Fibroblast of skin of left quadriceps (primary cell): ENCODE measurements at regions not wholly inside any gene's neighbourhood (a gene's known extent, or its start where the extent isn't known, plus 50 kb on each side); places are given as distances from the start of the nearest gene placed in this dataset.
"Not testable (repeated sequence)": the region's sequence is repeated elsewhere in the genome, so short reads cannot be mapped to it uniquely, and the experiment has no call there.

Source experiments
- DNase-seq, 2 experiments: peaks; one replicate each; pipeline ENCODE4 v3.0.0-alpha.2; 2013; ENCODE audit warnings: low read depth in 2 of 2

GRCh38 chr2:39998617-39999016 is 219.6 kb upstream of the THUMPD2 start:
- DNase-seq = no peak

DNA sequence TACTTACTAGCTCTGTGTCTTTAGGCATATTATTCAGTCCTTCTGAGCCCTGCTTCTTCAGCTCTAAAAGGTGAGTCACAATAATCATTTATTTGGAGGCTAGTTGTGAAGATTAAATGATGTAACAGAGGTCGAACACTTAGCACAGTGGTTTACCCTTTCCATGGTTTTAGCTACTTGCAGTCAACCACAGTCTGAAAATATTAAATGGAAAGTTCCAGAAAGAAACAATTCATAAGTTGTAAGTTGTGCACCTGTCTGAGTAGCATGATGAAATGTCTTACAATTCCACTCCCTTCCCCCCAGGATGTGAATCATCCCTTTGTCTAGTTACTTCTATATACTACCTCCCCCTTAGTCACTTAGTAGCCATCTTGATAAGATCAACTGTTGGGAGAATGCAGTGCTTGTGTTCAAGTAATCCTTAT is 217.6 kb upstream of the THUMPD2 start:
- DNase-seq = peak; percentile 68

- DNase-seq = no peak
These were observed 216.1 kb upstream of the THUMPD2 start for GRCh38 chr2:39995005-39995737.

- DNase-seq = peak; percentile 56 to 66
These were observed 215.1 kb upstream of the THUMPD2 start for GRCh38 chr2:39994151-39994550.

DNA sequence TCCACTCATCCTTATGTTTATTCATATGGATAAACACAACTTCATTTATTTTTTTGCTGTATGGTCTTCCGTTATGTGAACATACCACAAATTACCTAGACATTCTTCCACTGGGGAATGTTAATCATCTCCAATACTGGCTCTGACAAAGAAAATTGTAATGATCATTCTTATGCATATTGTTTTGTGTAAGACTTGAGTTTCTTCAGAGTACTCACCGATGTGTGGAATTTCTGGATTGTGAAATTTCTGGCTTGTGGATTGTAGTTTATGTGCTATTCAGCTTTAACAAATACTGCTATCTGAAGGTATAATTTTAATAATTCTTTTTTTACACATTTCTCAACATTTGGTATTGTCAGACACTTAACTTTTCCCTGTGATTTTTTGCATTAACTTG is 212.2 kb upstream of the THUMPD2 start:
- DNase-seq = peak; percentile 79 to 80

- no peak for DNase-seq
These were observed 211.4 kb upstream of the THUMPD2 start for GRCh38 chr2:39990335-39990900.

DNA sequence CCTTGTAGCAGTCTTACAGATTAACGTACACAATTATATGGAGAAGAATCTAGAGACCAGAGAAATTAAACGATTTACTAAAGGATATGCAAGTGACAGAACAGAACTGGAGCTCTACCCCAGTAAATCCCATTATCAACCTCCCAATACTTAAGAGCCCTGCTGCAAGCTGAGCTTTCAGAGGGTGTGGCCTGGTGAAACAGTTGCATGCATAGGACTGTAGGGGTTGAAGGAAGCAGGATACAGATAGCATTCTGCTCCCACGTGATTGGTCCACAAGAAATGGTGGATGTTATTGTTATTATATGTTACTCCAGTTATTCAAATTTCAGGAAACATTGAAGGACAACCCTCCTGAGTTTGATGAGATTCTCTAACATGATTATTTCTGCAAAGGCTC is 210.8 kb upstream of the THUMPD2 start:
- no peak for DNase-seq

- no peak for DNase-seq
These were observed 202.8 kb upstream of the THUMPD2 start for GRCh38 chr2:39981883-39982311.

DNA sequence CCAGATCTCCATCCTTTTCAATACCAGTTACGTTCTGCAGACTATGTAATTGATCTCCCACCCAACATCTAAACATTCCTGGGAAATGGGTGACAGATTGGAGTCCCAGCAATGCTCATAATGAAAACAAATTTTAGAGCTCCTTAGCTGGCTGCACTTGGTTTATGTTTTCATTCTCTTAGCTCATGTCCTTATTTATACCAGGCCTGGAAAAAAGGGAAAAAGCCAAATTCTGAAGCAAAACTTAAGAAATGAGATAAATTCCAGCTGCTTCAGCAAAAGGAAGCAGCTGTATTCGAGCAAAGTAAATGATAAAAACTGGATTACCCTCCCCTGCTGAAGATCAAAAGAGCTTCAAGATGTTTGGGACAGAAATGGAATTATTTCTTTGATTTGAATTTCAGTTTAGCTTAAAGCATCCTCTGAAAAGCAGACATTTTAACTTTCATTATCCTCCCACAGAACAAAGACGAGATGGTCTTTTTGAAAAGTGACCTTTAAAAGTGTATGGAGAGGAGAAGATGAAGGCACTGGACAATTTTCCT is 196.5 kb upstream of the THUMPD2 start:
- no peak for DNase-seq

DNA sequence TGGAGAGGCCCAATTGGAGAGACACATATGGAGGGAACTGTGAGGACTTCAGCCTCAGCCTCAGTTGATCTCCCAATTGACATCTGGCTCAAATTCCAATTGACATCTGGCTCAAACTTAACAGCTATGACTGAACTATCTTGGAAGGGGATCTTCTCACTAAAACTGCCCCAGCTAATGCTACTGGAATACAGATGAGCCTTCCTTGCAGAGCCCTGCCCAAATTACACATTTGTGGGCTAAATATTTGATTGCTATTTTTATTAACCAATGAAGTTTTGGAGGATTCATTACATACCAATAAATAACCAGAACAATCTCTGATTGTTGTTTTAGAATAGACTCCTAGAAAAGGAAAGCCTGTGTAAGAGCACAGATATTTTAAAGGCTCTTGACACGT is 189.0 kb upstream of the THUMPD2 start:
- DNase-seq = no peak

GRCh38 chr2:39960681-39961080 is 181.6 kb upstream of the THUMPD2 start:
- DNase-seq = not testable (repeated sequence)

DNA sequence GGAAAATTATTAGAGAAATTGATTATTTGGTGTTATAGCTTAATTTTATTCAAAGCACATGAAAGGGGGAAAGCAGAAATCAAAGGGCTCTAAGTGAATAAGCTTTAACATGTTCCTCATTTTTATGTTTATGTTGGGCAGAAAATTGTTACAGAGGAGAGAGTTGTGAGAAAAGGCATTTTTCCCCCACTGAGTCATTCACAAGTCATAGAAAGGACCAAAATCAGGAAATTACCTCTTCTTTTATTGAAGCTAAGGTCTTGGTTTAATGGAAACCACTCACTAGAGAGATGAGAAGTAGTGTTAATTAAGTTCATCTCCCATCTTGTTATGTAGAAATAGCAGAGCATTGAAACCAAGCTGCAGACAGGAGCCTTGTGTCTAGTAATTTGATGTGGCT is 175.3 kb upstream of the THUMPD2 start:
- DNase-seq = peak in 1 of 2 experiments; percentile 45

DNA sequence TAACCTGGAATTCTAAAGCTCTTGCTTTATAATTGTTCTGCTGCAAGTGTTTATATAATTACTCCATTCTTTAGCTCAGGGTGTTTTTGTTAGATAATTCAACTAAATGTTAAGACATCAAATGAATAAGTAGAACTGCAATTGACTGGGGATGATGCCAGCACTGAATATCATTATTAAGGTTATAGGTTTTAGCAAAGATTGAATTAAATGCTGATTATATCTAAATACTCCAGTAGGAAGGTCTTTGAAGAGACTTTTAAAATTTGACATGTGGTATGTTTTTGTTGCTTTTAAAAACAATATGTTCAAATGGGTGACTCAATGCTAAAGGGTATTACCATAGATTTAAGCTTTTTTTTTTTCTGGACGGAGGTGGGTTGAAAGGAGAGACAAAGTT is 170.1 kb upstream of the THUMPD2 start:
- no peak for DNase-seq

DNA sequence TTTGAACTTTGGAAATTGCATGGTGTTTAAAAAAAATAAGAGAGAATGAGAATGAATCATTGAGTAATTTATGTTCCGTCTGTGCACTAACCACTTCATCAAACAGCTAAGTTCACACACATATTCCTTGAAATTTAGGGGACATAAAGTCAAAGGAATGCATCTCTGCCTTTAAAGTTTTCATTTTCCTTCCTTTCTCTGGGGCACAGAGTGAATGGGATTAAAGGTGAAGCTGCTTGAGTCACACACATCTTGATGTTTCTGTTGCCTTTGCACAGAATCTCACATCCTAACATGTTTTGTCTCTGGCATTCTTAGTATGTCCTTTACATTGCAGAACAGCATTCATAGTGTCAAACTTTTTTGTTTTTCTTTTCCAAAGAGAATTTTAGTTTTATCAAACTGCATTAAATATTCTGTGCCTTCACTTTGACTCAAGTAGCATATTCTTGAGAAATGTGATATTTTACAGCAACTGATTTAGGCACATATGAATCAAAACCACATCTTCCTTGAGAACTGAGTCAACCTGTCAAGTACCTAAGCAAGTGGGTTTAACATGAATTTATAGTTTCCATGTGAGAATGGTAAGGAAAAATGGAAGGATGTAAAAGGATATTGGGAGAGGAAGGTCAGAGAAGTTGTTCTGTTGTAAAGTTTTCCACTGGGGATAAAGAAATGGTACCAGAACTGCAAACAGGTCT is 169.1 kb upstream of the THUMPD2 start:
- DNase-seq = peak; percentile 62 to 65

GRCh38 chr2:39947294-39948015 is 168.4 kb upstream of the THUMPD2 start:
- DNase-seq = no peak

DNA sequence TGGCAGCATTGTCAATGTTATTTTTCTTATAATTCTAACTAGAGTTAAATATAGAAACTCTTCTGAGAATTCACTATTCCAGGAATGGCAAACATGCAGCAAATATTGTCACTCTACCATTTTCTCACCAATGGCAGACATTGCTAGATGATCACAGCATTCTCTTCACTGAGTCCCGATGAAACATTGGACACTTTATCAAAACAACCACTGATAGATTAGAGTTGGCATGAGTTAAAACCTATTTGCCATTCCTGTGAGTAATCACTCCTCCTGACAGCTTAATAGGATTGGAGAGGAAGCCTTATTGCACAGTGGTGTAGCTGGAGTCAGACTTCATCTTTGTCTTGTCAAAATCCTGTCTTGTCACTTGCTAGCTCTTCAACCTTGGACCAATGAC is 163.9 kb upstream of the THUMPD2 start:
- peak in 1 of 2 experiments; percentile 45 for DNase-seq

DNA sequence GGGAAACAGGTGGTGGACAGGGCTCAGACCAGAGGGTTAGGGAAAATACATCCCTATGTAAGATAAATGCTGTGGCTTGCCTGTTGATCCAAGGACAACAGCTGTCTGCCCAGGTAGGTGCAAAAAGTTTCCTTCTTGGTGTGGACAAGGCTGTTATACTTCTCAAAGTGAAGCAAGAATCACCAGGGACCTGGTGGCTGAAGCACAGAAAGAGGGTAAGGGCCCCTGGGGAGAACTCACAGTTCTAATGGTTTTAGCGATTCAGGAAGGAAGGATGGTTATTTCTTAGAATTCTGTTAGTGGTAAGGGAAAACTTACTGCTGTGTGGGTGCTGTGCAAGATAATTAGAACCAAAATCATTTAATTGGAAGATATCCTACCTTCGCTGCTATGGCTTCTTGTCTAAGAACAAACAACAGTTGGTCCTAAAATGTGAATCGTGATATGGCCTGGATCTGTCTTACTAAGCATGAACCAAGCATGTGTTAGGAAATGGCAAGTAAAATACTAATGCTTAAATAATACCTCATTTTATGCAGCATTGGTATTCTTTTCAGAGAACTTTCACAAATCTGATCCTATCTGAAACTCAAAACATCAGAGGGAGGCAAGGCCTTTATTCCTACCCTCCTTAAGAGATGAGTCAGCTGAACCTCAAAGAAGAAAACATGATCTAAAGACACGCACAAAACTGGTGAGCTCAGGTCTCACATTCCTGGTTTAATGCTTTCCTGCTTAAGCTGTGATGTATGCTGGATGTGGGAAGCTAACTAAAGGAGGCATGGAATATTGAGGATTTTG is 159.2 kb upstream of the THUMPD2 start:
- DNase-seq = peak; percentile 89 to 90

DNA sequence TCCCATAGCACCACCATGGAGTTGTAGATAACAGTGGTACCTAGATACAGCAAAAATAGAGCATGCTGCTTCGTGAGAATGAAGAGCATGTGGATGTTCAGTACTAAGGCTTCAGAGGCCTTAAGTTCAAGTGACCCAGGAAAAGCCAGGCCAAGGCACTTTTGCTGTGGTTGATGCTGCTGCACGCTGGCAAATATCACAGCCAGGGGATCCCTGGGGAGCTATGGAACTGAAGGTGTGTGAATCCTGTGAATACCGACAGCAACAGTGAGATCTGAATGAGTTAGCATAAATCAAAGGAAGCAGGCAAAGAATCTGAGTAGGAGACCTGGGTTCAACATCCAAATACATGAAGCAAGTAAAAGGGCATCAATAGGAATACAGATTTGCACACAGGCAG is 158.6 kb upstream of the THUMPD2 start:
- no peak for DNase-seq

- no peak for DNase-seq
These were observed 155.8 kb upstream of the THUMPD2 start for GRCh38 chr2:39934851-39935250.

DNA sequence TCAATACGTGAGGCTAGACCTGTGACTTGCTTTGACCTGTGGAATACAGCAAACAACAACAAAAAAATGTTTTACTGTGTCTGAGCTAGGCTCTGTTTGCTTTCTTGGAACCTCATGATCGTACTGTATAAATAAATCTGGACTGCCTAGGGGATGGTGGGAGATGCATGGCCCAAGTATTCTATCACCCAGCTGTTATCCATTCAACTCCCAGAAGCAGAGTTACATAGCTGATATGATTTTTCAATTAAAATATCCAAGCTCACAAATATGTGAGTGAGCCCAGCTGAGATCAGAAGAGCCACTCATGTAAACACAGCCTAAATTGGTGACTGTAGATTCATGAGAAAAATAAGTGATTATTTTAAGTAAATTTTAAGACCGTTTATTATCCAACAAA is 154.1 kb upstream of the THUMPD2 start:
- no peak for DNase-seq

- DNase-seq = no peak
These were observed 153.1 kb upstream of the THUMPD2 start for GRCh38 chr2:39932198-39932597.
